Caco-2 (cell line): ENCODE measurements at regions not wholly inside any gene's neighbourhood (a gene's known extent, or its start where the extent isn't known, plus 50 kb on each side); places are given as distances from the start of the nearest gene placed in this dataset.

Experiments
- BruUV-seq: library from RNA; stranded (reverse); fragments of 400-500 nt; replicated peaks from 2 replicates; lab custom pipeline; 2021; lab: Mats Ljungman, UMichigan
- CTCF ChIA-PET: fragments of 300-600 bp; sonication (Branson Sonifier 250); formaldehyde crosslinking; loops from one replicate; lab custom pipeline; 2022; ENCODE audit warnings: antibody characterized with exemption; lab: Charles Lee
- POLR2A ChIA-PET: fragments of 300-600 bp; sonication (Branson Sonifier 250); formaldehyde crosslinking; loops from one replicate; lab custom pipeline; 2022; ENCODE audit warnings: antibody characterized with exemption; lab: Charles Lee
- DNase-seq, 2 experiments: peaks; one replicate each; pipeline versions ENCODE4 v3.0.0 to v3.0.0-alpha.2; 2020 to 2022
- H3K27me3 ChIP-seq: replicated peaks from 2 replicates; pipeline ENCODE4 v1.6.0; 2011; ENCODE audit warnings: low read length; ENCODE audit not compliant: control insufficient read depth, insufficient read depth
- H3K36me3 ChIP-seq: 2 replicates; pipeline ENCODE4 v1.5.1; 2011; ENCODE audit warnings: low read length; ENCODE audit not compliant: control insufficient read depth, insufficient read depth
- H3K4me1 ChIP-seq: fragments of 250-450 bp; sonication (Bioruptor Pico); 2 replicates; pipeline ENCODE4 v1.5.1; 2020; ENCODE audit warnings: mild to moderate bottlenecking
- H3K4me3 ChIP-seq: 2 replicates; pipeline ENCODE4 v1.5.1; 2011; ENCODE audit warnings: low read depth, mild to moderate bottlenecking, control low read depth, low read length
- H3K9me3 ChIP-seq: fragments of 250-450 bp; sonication (Bioruptor Pico); 2 replicates; pipeline ENCODE4 v1.5.1; 2020; ENCODE audit warnings: mild to moderate bottlenecking, moderate library complexity
- H3K27ac Mint-ChIP-seq: one replicate; pipeline ENCODE4 v1.8.0; 2022; ENCODE audit warnings: mixed read lengths; ENCODE audit not compliant: unreplicated experiment
- H3K27me3 Mint-ChIP-seq: one replicate; pipeline ENCODE4 v1.8.0; 2022; ENCODE audit warnings: mixed read lengths; ENCODE audit not compliant: insufficient read depth, unreplicated experiment
- H3K36me3 Mint-ChIP-seq: one replicate; pipeline ENCODE4 v1.8.0; 2022; ENCODE audit warnings: mild to moderate bottlenecking, mixed read lengths; ENCODE audit not compliant: insufficient read depth, unreplicated experiment
- H3K4me1 Mint-ChIP-seq: one replicate; pipeline ENCODE4 v1.8.0; 2022; ENCODE audit warnings: low read depth, mixed read lengths; ENCODE audit not compliant: unreplicated experiment
- H3K4me3 Mint-ChIP-seq: one replicate; pipeline ENCODE4 v1.8.0; 2022; ENCODE audit warnings: mild to moderate bottlenecking, moderate library complexity, mixed read lengths; ENCODE audit not compliant: unreplicated experiment
- H3K9me3 Mint-ChIP-seq: one replicate; pipeline ENCODE4 v1.8.0; 2022; ENCODE audit warnings: mixed read lengths; ENCODE audit not compliant: unreplicated experiment
- intact Hi-C: fragments of 100-400 bp; cut with micrococcal nuclease; formaldehyde crosslinking; loops from one replicate; pipeline ENCODE4 v1.10.0; 2022; ENCODE audit not compliant: unreplicated experiment
- TF ChIP-seq, protein P1 (sequence below), 2 experiments: fragments of 200-600 bp in 1 of 2; IDR thresholded peaks; 1 replicate in 1 of 2; 2 replicates in 1 of 2; pipeline versions ENCODE4 v1.5.1 to v1.8.0; 2011 to 2022; ENCODE audit warnings: antibody characterized with exemption in 1 of 2, control low read depth in 1 of 2, inconsistent platforms in 1 of 2, low read depth in 1 of 2, low read length in 1 of 2, mild to moderate bottlenecking in 1 of 2, moderate library complexity in 1 of 2; ENCODE audit not compliant: insufficient read depth in 1 of 2, severe bottlenecking in 1 of 2, unreplicated experiment in 1 of 2

DNA sequence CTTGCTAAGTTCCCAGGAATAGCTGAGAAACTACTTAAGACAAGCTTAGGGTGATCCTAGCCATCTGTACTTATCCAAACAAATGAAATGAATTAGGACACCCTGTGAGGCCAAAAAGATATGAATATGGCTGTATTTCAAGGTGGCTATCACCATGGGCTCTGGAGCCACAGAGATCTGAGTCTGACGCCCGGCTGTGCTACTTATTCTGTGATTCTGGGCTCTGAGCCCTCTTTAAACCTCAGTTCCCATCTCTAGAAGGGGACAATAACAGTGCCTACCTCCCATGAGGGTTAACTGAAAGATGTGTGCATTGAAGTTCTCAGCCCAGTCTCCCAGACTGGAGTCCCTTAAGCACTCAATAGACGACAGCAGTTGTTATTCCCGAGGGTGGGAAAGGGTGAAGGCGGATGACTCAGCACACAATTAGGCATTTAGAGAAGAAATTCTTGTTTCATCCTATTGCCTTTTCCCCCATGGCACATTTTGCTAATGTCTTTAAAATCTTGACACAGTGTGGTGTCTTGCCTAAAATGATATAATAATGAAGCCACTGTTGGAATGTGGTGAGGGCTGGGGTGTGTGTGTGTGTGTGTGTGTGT is 132.5 kb downstream of the ADAMTS15 start:
- Histone ChIP-seq H3K27me3 (no peaks in the 10 kb centered on the region; the same call in 1 of the 2 replicates), H3K36me3 (no peaks in the 10 kb centered on the region), H3K4me3 (no peak overlapping the region), H3K4me1 (no peaks in the 10 kb centered on the region), H3K9me3 (no peaks in the 10 kb centered on the region)
- intact Hi-C loops: no loop called here
- H3K36me3 Mint-ChIP-seq: no peaks in the 10 kb centered on the region
- BruUV-seq: no TSS peak
- ChIA-PET POLR2A (no interaction called here), CTCF (no interaction called here)
- DNase-seq: no peak
- TF ChIP-seq, protein P1, sequence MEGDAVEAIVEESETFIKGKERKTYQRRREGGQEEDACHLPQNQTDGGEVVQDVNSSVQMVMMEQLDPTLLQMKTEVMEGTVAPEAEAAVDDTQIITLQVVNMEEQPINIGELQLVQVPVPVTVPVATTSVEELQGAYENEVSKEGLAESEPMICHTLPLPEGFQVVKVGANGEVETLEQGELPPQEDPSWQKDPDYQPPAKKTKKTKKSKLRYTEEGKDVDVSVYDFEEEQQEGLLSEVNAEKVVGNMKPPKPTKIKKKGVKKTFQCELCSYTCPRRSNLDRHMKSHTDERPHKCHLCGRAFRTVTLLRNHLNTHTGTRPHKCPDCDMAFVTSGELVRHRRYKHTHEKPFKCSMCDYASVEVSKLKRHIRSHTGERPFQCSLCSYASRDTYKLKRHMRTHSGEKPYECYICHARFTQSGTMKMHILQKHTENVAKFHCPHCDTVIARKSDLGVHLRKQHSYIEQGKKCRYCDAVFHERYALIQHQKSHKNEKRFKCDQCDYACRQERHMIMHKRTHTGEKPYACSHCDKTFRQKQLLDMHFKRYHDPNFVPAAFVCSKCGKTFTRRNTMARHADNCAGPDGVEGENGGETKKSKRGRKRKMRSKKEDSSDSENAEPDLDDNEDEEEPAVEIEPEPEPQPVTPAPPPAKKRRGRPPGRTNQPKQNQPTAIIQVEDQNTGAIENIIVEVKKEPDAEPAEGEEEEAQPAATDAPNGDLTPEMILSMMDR (IDR thresholded peaks at IDR 0.05; ENCODE audit: insufficient read depth in 1 of 2, low read depth in 1 of 2, low read length in 1 of 2, severe bottlenecking in 1 of 2, unreplicated experiment in 1 of 2): no peak
- H3K9me3 Mint-ChIP-seq: peaks cover 11% of the 10 kb centered on the region
- H3K4me3 Mint-ChIP-seq: no peak overlapping the region
- H3K27me3 Mint-ChIP-seq: peaks cover 6% of the 10 kb centered on the region
- H3K27ac Mint-ChIP-seq: no peak overlapping the region
- no peaks in the 10 kb centered on the region for H3K4me1 Mint-ChIP-seq

DNA sequence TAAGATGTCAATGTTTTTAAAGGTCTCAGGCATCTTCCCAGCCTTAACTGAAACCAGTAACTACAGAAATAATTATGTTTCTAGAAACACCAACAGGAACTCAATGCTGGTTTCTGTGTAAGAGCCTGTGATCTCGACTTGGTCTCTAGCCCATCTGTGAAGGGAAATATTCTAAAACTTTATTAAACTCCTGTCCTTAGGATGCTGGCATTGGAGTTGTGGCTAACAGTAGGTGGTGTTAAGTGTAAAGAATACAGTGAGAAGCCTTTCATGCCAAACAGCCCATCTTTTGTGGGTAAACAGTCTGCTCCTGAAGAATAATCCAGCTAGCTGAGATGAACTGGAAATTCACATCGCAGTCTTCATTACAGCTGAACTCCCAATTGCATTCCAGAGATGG is 133.2 kb downstream of the ADAMTS15 start:
- ChIA-PET CTCF (no interaction called here), POLR2A (no interaction called here)
- Histone ChIP-seq H3K9me3 (no peaks in the 10 kb centered on the region), H3K4me1 (no peaks in the 10 kb centered on the region), H3K4me3 (no peak overlapping the region), H3K36me3 (no peaks in the 10 kb centered on the region), H3K27me3 (no peaks in the 10 kb centered on the region; the same call in 1 of the 2 replicates)
- peaks cover 11% of the 10 kb centered on the region for H3K9me3 Mint-ChIP-seq
- H3K4me1 Mint-ChIP-seq: no peaks in the 10 kb centered on the region
- H3K4me3 Mint-ChIP-seq: no peak overlapping the region
- no peak overlapping the region for H3K27ac Mint-ChIP-seq
- TF ChIP-seq, protein P1 (IDR thresholded peaks at IDR 0.05; ENCODE audit: insufficient read depth in 1 of 2, low read depth in 1 of 2, low read length in 1 of 2, severe bottlenecking in 1 of 2, unreplicated experiment in 1 of 2): no peak
- DNase-seq: no peak
- H3K27me3 Mint-ChIP-seq: peaks cover 6% of the 10 kb centered on the region
- H3K36me3 Mint-ChIP-seq: no peaks in the 10 kb centered on the region
- intact Hi-C loops: no loop called here
- no TSS peak for BruUV-seq

DNA sequence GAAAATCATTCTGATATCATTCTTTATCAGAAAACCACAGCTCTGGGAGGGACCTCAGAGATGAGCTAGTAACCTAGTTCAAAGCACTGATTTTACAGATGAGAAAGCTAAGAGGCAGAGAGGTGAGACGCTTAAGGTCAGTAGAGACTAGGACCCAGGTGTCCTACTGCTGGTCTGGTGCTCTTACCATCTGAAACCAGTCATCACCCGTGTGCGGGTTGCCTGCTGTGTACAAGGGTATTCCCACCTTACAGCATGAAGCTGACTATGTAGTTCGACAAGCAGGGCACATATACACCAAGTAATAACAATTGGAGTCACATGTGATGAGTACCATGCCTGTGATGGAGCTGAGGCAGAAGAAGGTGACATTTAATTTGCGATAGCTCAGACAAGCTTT is 133.7 kb downstream of the ADAMTS15 start:
- no TSS peak for BruUV-seq
- H3K36me3 ChIP-seq: no peaks in the 10 kb centered on the region
- intact Hi-C loops: no loop called here
- TF ChIP-seq, protein P1 (IDR thresholded peaks at IDR 0.05; ENCODE audit: insufficient read depth in 1 of 2, low read depth in 1 of 2, low read length in 1 of 2, severe bottlenecking in 1 of 2, unreplicated experiment in 1 of 2): no peak
- no peaks in the 10 kb centered on the region for H3K4me1 Mint-ChIP-seq
- no peaks in the 10 kb centered on the region; the same call in 1 of the 2 replicates for H3K27me3 ChIP-seq
- no peak overlapping the region for H3K4me3 Mint-ChIP-seq
- ChIA-PET POLR2A (no interaction called here), CTCF (no interaction called here)
- no peak for DNase-seq
- no peaks in the 10 kb centered on the region for H3K9me3 ChIP-seq
- H3K27ac Mint-ChIP-seq: no peak overlapping the region
- H3K27me3 Mint-ChIP-seq: peaks cover 6% of the 10 kb centered on the region
- no peaks in the 10 kb centered on the region for H3K4me1 ChIP-seq
- H3K4me3 ChIP-seq: no peak overlapping the region
- peaks cover 11% of the 10 kb centered on the region for H3K9me3 Mint-ChIP-seq
- no peaks in the 10 kb centered on the region for H3K36me3 Mint-ChIP-seq
